NCI-H1092 treated with DMSO at 0.1 percent for 48 hours (cell line): ENCODE measurements at regions not wholly inside any gene's neighbourhood (a gene's known extent, or its start where the extent isn't known, plus 50 kb on each side); places are given as distances from the start of the nearest gene placed in this dataset.

Source experiments
- DNase-seq: peaks from one replicate; lab custom pipeline; 2025; lab: John Stamatoyannopoulos, UW

GRCh38 chr7:47690902-47691558 is 109.1 kb upstream of the TNS3 start:
- no peak for DNase-seq

GRCh38 chr7:47689558-47689957 is 107.6 kb upstream of the TNS3 start:
- no peak for DNase-seq

- DNase-seq: no peak
Measured at GRCh38 chr7:47688311-47689100, 106.6 kb upstream of the TNS3 start.

GRCh38 chr7:47685712-47686376 is 103.9 kb upstream of the TNS3 start:
- no peak for DNase-seq

GRCh38 chr7:47685151-47685550 is 103.2 kb upstream of the TNS3 start:
- no peak for DNase-seq

- no peak for DNase-seq
Measured at GRCh38 chr7:47684728-47685127, 102.8 kb upstream of the TNS3 start.

GRCh38 chr7:47683485-47683898 is 101.6 kb upstream of the TNS3 start:
- no peak for DNase-seq

GRCh38 chr7:47682874-47683273 is 101.0 kb upstream of the TNS3 start:
- DNase-seq: no peak

GRCh38 chr7:47681249-47681810 is 99.4 kb upstream of the TNS3 start:
- no peak for DNase-seq

- no peak for DNase-seq
Measured at GRCh38 chr7:47678641-47679380, 96.9 kb upstream of the TNS3 start.

GRCh38 chr7:47677664-47678063 is 95.8 kb upstream of the TNS3 start:
- DNase-seq: no peak

- no peak for DNase-seq
Measured at GRCh38 chr7:47677093-47677492, 95.2 kb upstream of the TNS3 start.

- DNase-seq: no peak
Measured at GRCh38 chr7:47672977-47673381, 91.1 kb upstream of the TNS3 start.

GRCh38 chr7:47672271-47672791 is 90.4 kb upstream of the TNS3 start:
- DNase-seq: no peak

- no peak for DNase-seq
Measured at GRCh38 chr7:47671358-47671757, 89.4 kb upstream of the TNS3 start.

GRCh38 chr7:47670729-47671128 is 88.8 kb upstream of the TNS3 start:
- DNase-seq: no peak

- DNase-seq: no peak
Measured at GRCh38 chr7:47669901-47670384, 88.0 kb upstream of the TNS3 start.

- DNase-seq: no peak
Measured at GRCh38 chr7:47669178-47669891, 87.4 kb upstream of the TNS3 start.

- no peak for DNase-seq
Measured at GRCh38 chr7:47666164-47666862, 84.4 kb upstream of the TNS3 start.

- no peak for DNase-seq
Measured at GRCh38 chr7:47664650-47665195, 82.8 kb upstream of the TNS3 start.
